ENCODE measurements at regions not wholly inside any gene's neighbourhood (a gene's known extent, or its start where the extent isn't known, plus 50 kb on each side); places are given as distances from the start of the nearest gene placed in this dataset.

GRCh38 chr14:54337314-54337713 lies 59.5 kb upstream of the CDKN3 start:
- Histone ChIP-seq H4K91ac (ENCODE audit: insufficient read depth, low read depth, low read length) (no peak overlapping the region), H3K23ac (ENCODE audit: low read depth, low read length) (no peak overlapping the region), H4K8ac (ENCODE audit: low read depth in 2 of 2, low read length in 2 of 2) (no peak overlapping the region), H3K9ac (ENCODE audit: low read depth, low read length) (no peak overlapping the region), H3K9me3 (ENCODE audit: control insufficient read depth, insufficient read depth, low read length) (no peaks in the 10 kb centered on the region), H2BK5ac (ENCODE audit: low read depth, low read length, poor library complexity, severe bottlenecking) (no peak overlapping the region), H2BK20ac (ENCODE audit: low read depth, low read length) (no peak overlapping the region), H2BK120ac (ENCODE audit: low read depth, low read length) (no peak overlapping the region), H4K20me1 (ENCODE audit: insufficient read depth, low read length) (no peaks in the 10 kb centered on the region), H3K56ac (ENCODE audit: extremely low read depth, insufficient read depth, low read length) (no peak overlapping the region), H3K27me3 (ENCODE audit: control insufficient read depth, insufficient read depth, low read length) (peaks cover 9% of the 10 kb centered on the region), H3K79me1 (ENCODE audit: low read depth in 1 of 2, low read length in 2 of 2) (no peaks in the 10 kb centered on the region), H3K4me3 (ENCODE audit: insufficient read depth, low read depth, low read length) (no peak overlapping the region), H3K27ac (ENCODE audit: insufficient read depth, low read length) (no peak overlapping the region), H3K36me3 (ENCODE audit: control insufficient read depth, insufficient read depth, low read length) (no peaks in the 10 kb centered on the region), H2AK5ac (ENCODE audit: low read depth, low read length) (no peak overlapping the region), H3K18ac (ENCODE audit: low read depth, low read length) (no peak overlapping the region), H2AK9ac (replicated peaks; ENCODE audit: low read depth, low read length, poor library complexity) (no peak overlapping the region), H3K9me1 (ENCODE audit: insufficient read depth, low read length) (no peaks in the 10 kb centered on the region), H3K4me1 (ENCODE audit: control insufficient read depth, insufficient read depth, low read length) (no peaks in the 10 kb centered on the region), H3K14ac (replicated peaks; ENCODE audit: low read depth, low read length) (no peak overlapping the region), H2BK15ac (ENCODE audit: low read depth, low read length) (no peak overlapping the region), H3K4me2 (ENCODE audit: low read depth, low read length) (no peak overlapping the region), H2AFZ (replicated peaks; ENCODE audit: low read length, poor library complexity) (no peak overlapping the region), H3K4ac (ENCODE audit: low read depth, low read length) (no peak overlapping the region), H4K5ac (ENCODE audit: low read depth, low read length) (no peak overlapping the region)
- dilution Hi-C loops (cut with HindIII; ENCODE audit: low sequenced_read_pairs, unreplicated experiment), result no loop called here
- POLR2A ChIA-PET (ENCODE audit: unreplicated experiment), result no interaction called here
- no CpG with 5 or more reads among the region's 10 CpGs for WGBS, 2 experiments (ENCODE audit: extremely low coverage in 2 of 2, insufficient read length in 1 of 2)
- CTCF ChIA-PET, result interaction anchor here (1.0 kb wide), 1 partner anchor 8 kb away, joined by 5 read pairs; no protein-coding TSS in a partner anchor
- in situ Hi-C loops (cut with MboI; ENCODE audit: low sequenced_read_pairs), result loop anchor here (10.0 to 25.0 kb wide), 2 partner anchors 900 to 1043 kb away; no protein-coding TSS in a partner anchor
- no peak for DNase-seq
- TF ChIP-seq POLR2A (IDR thresholded peaks at IDR 0.05; ENCODE audit: low read depth, low read length), result no peak
- no peak for TF ChIP-seq CTCF (conservative IDR thresholded peaks at IDR 0.05; ENCODE audit: low read depth, low read length)
- no peak for TF ChIP-seq NFE2L2 (IDR thresholded peaks at IDR 0.05; ENCODE audit: low read depth, low read length)
- TF ChIP-seq RAD21 (IDR thresholded peaks at IDR 0.05; ENCODE audit: low read length), result no peak
- TF ChIP-seq CHD1 (IDR thresholded peaks at IDR 0.05; ENCODE audit: low read depth, low read length), result no peak
- TF ChIP-seq FOS (IDR thresholded peaks at IDR 0.05; ENCODE audit: low read depth, low read length), result no peak
- no peak for TF ChIP-seq CEBPB (IDR thresholded peaks at IDR 0.05; ENCODE audit: low read depth, low read length)
- no peak for TF ChIP-seq RCOR1 (IDR thresholded peaks at IDR 0.05; ENCODE audit: insufficient replicate concordance, low read length)
- no peak for TF ChIP-seq BHLHE40 (IDR thresholded peaks at IDR 0.05; ENCODE audit: low read depth, low read length)
- no peak for TF ChIP-seq USF2 (IDR thresholded peaks at IDR 0.05; ENCODE audit: low read depth, low read length)
- TF ChIP-seq MXI1 (IDR thresholded peaks at IDR 0.05; ENCODE audit: borderline replicate concordance, low read depth, low read length), result no peak
- TF ChIP-seq RFX5 (IDR thresholded peaks at IDR 0.05; ENCODE audit: low read depth, low read length), result no peak
- TF ChIP-seq MAFK (IDR thresholded peaks at IDR 0.05; ENCODE audit: low read depth, low read length), result no peak
- no peak for TF ChIP-seq ELK1 (IDR thresholded peaks at IDR 0.05; ENCODE audit: borderline replicate concordance, low read depth, low read length)
- no peak for TF ChIP-seq SMC3 (IDR thresholded peaks at IDR 0.05; ENCODE audit: low read depth, low read length)
- TF ChIP-seq MAZ (IDR thresholded peaks at IDR 0.05; ENCODE audit: borderline replicate concordance, low read depth, low read length), result no peak
- no TSS peak for BruUV-seq (replicated peaks)
- no peak for ATAC-seq (ENCODE audit: low read depth)
- intact Hi-C loops (cut with micrococcal nuclease), result loop anchor here (10.0 kb wide), 1 partner anchor 693 kb away; no protein-coding TSS in a partner anchor
